ENCODE measurements at regions not wholly inside any gene's neighbourhood (a gene's known extent, or its start where the extent isn't known, plus 50 kb on each side); places are given as distances from the start of the nearest gene placed in this dataset.
A peak's percentile ranks its signal among the peaks of the same experiment; 100 is the strongest.

GRCh38 chr14:89489761-89490437 is 72.9 kb upstream of the FOXN3 start:
- DNase-seq = no peak
- Mint-ChIP-seq H3K27ac (no peak overlapping the region), H3K9me3 (peaks cover 0 to 1% of the 10 kb centered on the region in 2 donors), H3K36me3 (ENCODE audit: insufficient read depth in 2 of 2) (peaks cover 3 to 8% of the 10 kb centered on the region in 2 donors), H3K4me3 (no peak overlapping the region), H3K27me3 (ENCODE audit: low read depth) (no peaks in the 10 kb centered on the region), H3K4me1 (ENCODE audit: low read depth) (peaks cover 37% of the 10 kb centered on the region)
- no peak for ATAC-seq (replicated peaks in 1 of 2)

- Mint-ChIP-seq H3K36me3 (ENCODE audit: insufficient read depth in 2 of 2) (peaks cover 3 to 11% of the 10 kb centered on the region in 2 donors), H3K27me3 (ENCODE audit: low read depth) (no peaks in the 10 kb centered on the region), H3K4me1 (ENCODE audit: low read depth) (peaks cover 23% of the 10 kb centered on the region), H3K4me3 (no peak overlapping the region), H3K9me3 (peaks cover 0 to 1% of the 10 kb centered on the region in 2 donors), H3K27ac (no peak overlapping the region)
- ATAC-seq (replicated peaks in 1 of 2) (no peak), DNase-seq (no peak)
These were observed 69.9 kb upstream of the FOXN3 start for GRCh38 chr14:89486961-89487360.

GRCh38 chr14:89486505-89486904 is 69.5 kb upstream of the FOXN3 start:
- peaks cover 24% of the 10 kb centered on the region for H3K4me1 Mint-ChIP-seq (ENCODE audit: low read depth)
- H3K27me3 Mint-ChIP-seq (ENCODE audit: low read depth) = no peaks in the 10 kb centered on the region

GRCh38 chr14:89485264-89485663 is 68.2 kb upstream of the FOXN3 start:
- Mint-ChIP-seq H3K9me3 (peaks cover 0 to 1% of the 10 kb centered on the region in 2 donors), H3K4me3 (no peak overlapping the region), H3K36me3 (ENCODE audit: insufficient read depth in 2 of 2) (peaks cover 6 to 11% of the 10 kb centered on the region in 2 donors), H3K27ac (peak overlapping the region; percentile 13), H3K27me3 (ENCODE audit: low read depth) (no peaks in the 10 kb centered on the region), H3K4me1 (ENCODE audit: low read depth) (peaks cover 28% of the 10 kb centered on the region)
- ATAC-seq (replicated peaks in 1 of 2) (peak; percentile 58 to 72), DNase-seq (peak; percentile 6 to 19)

More at GRCh38 chr14:89486505-89486904, 69.5 kb upstream of the FOXN3 start:
- Mint-ChIP-seq H3K27ac (no peak overlapping the region), H3K36me3 (ENCODE audit: insufficient read depth in 2 of 2) (peaks cover 5 to 11% of the 10 kb centered on the region in 2 donors), H3K4me3 (no peak overlapping the region), H3K9me3 (peaks cover 0 to 1% of the 10 kb centered on the region in 2 donors)
- ATAC-seq (replicated peaks in 1 of 2) (no peak), DNase-seq (no peak)

GRCh38 chr14:89484051-89484844 is 67.2 kb upstream of the FOXN3 start:
- DNase-seq (no peak), ATAC-seq (replicated peaks in 1 of 2) (no peak)
- H3K27ac Mint-ChIP-seq = peak overlapping the region; percentile 8
- H3K4me3 Mint-ChIP-seq = no peak overlapping the region
- no peaks in the 10 kb centered on the region for H3K27me3 Mint-ChIP-seq (ENCODE audit: low read depth)
- H3K9me3 Mint-ChIP-seq = peaks cover 0 to 1% of the 10 kb centered on the region in 2 donors
- peaks cover 28% of the 10 kb centered on the region for H3K4me1 Mint-ChIP-seq (ENCODE audit: low read depth)
- peaks cover 6 to 11% of the 10 kb centered on the region in 2 donors for H3K36me3 Mint-ChIP-seq (ENCODE audit: insufficient read depth in 2 of 2)

GRCh38 chr14:89481196-89481595 is 64.2 kb upstream of the FOXN3 start:
- Mint-ChIP-seq H3K27ac (no peak overlapping the region), H3K27me3 (ENCODE audit: low read depth) (no peaks in the 10 kb centered on the region), H3K4me1 (ENCODE audit: low read depth) (peaks cover 29% of the 10 kb centered on the region), H3K9me3 (peaks cover 0 to 1% of the 10 kb centered on the region in 2 donors), H3K4me3 (no peak overlapping the region), H3K36me3 (ENCODE audit: insufficient read depth in 2 of 2) (peaks cover 6 to 12% of the 10 kb centered on the region in 2 donors)
- no peak for ATAC-seq (replicated peaks in 1 of 2)
- DNase-seq = no peak

- Mint-ChIP-seq H3K4me3 (no peak overlapping the region), H3K27me3 (ENCODE audit: low read depth) (no peaks in the 10 kb centered on the region), H3K9me3 (peaks cover 0 to under 1% of the 10 kb centered on the region in 2 donors), H3K27ac (no peak overlapping the region), H3K36me3 (ENCODE audit: insufficient read depth in 2 of 2) (peaks cover 2 to 7% of the 10 kb centered on the region in 2 donors), H3K4me1 (ENCODE audit: low read depth) (peaks cover 26% of the 10 kb centered on the region)
- DNase-seq (no peak), ATAC-seq (replicated peaks in 1 of 2) (no peak)
These were observed 63.2 kb upstream of the FOXN3 start for GRCh38 chr14:89480278-89480677.

GRCh38 chr14:89479802-89480201 is 62.8 kb upstream of the FOXN3 start:
- ATAC-seq (replicated peaks in 1 of 2) (no peak), DNase-seq (no peak)
- no peak overlapping the region for H3K27ac Mint-ChIP-seq
- H3K27me3 Mint-ChIP-seq (ENCODE audit: low read depth) = no peaks in the 10 kb centered on the region
- no peaks in the 10 kb centered on the region for H3K9me3 Mint-ChIP-seq
- H3K36me3 Mint-ChIP-seq (ENCODE audit: insufficient read depth in 2 of 2) = peaks cover 2 to 7% of the 10 kb centered on the region in 2 donors
- H3K4me3 Mint-ChIP-seq = no peak overlapping the region
- peaks cover 24% of the 10 kb centered on the region for H3K4me1 Mint-ChIP-seq (ENCODE audit: low read depth)

- peaks cover 2 to 11% of the 10 kb centered on the region in 2 donors for H3K36me3 Mint-ChIP-seq (ENCODE audit: insufficient read depth in 2 of 2)
- H3K9me3 Mint-ChIP-seq = no peaks in the 10 kb centered on the region
- peaks cover 35% of the 10 kb centered on the region for H3K4me1 Mint-ChIP-seq (ENCODE audit: low read depth)
- H3K4me3 Mint-ChIP-seq = no peak overlapping the region
- H3K27me3 Mint-ChIP-seq (ENCODE audit: low read depth) = no peaks in the 10 kb centered on the region
- H3K27ac Mint-ChIP-seq = no peak overlapping the region
- DNase-seq (no peak), ATAC-seq (replicated peaks in 1 of 2) (no peak)
These were observed 60.4 kb upstream of the FOXN3 start for GRCh38 chr14:89477391-89477790.

GRCh38 chr14:89476354-89476896 is 59.4 kb upstream of the FOXN3 start:
- Mint-ChIP-seq H3K27me3 (ENCODE audit: low read depth) (no peaks in the 10 kb centered on the region), H3K27ac (no peak overlapping the region), H3K36me3 (ENCODE audit: insufficient read depth in 2 of 2) (peaks cover under 1 to 11% of the 10 kb centered on the region in 2 donors), H3K4me3 (no peak overlapping the region), H3K4me1 (ENCODE audit: low read depth) (peaks cover 33% of the 10 kb centered on the region), H3K9me3 (no peaks in the 10 kb centered on the region)
- DNase-seq (no peak), ATAC-seq (replicated peaks in 1 of 2) (no peak)

GRCh38 chr14:89474464-89474863 is 57.4 kb upstream of the FOXN3 start:
- Mint-ChIP-seq H3K27me3 (ENCODE audit: low read depth) (no peaks in the 10 kb centered on the region), H3K4me3 (no peak overlapping the region), H3K27ac (no peak overlapping the region), H3K36me3 (ENCODE audit: insufficient read depth in 2 of 2) (peaks cover 0 to 11% of the 10 kb centered on the region in 2 donors), H3K4me1 (ENCODE audit: low read depth) (peaks cover 46% of the 10 kb centered on the region), H3K9me3 (no peaks in the 10 kb centered on the region)
- DNase-seq (no peak), ATAC-seq (replicated peaks in 1 of 2) (no peak)

GRCh38 chr14:89473989-89474388 is 57.0 kb upstream of the FOXN3 start:
- Mint-ChIP-seq H3K27ac (no peak overlapping the region), H3K36me3 (ENCODE audit: insufficient read depth in 2 of 2) (peaks cover 0 to 11% of the 10 kb centered on the region in 2 donors), H3K4me1 (ENCODE audit: low read depth) (peaks cover 50% of the 10 kb centered on the region), H3K27me3 (ENCODE audit: low read depth) (no peaks in the 10 kb centered on the region), H3K9me3 (no peaks in the 10 kb centered on the region), H3K4me3 (no peak overlapping the region)
- no peak for DNase-seq
- ATAC-seq (replicated peaks in 1 of 2) = no peak

- no peak overlapping the region for H3K4me3 Mint-ChIP-seq
- H3K9me3 Mint-ChIP-seq = no peaks in the 10 kb centered on the region
- DNase-seq (no peak), ATAC-seq (replicated peaks in 1 of 2) (no peak)
- H3K36me3 Mint-ChIP-seq (ENCODE audit: insufficient read depth in 2 of 2) = peaks cover 0 to 11% of the 10 kb centered on the region in 2 donors
- H3K27me3 Mint-ChIP-seq (ENCODE audit: low read depth) = no peaks in the 10 kb centered on the region
- peaks cover 54% of the 10 kb centered on the region for H3K4me1 Mint-ChIP-seq (ENCODE audit: low read depth)
- no peak overlapping the region for H3K27ac Mint-ChIP-seq
These were observed 56.5 kb upstream of the FOXN3 start for GRCh38 chr14:89473569-89473968.
